NCI-H2196 treated with DMSO at 0.1 percent for 48 hours (cell line): ENCODE measurements at regions not wholly inside any gene's neighbourhood (a gene's known extent, or its start where the extent isn't known, plus 50 kb on each side); places are given as distances from the start of the nearest gene placed in this dataset.
"Not testable (repeated sequence)": the region's sequence is repeated elsewhere in the genome, so short reads cannot be mapped to it uniquely, and the experiment has no call there.

Experiments used
- DNase-seq: peaks from one replicate; lab custom pipeline; 2025; ENCODE audit not compliant: unreplicated experiment; lab: John Stamatoyannopoulos, UW

- no peak for DNase-seq
Observed at GRCh38 chr15:36438499-36438898, 140.9 kb upstream of the CDIN1 start.

GRCh38 chr15:36447373-36447772, 132.1 kb upstream of the CDIN1 start:
- no peak for DNase-seq

GRCh38 chr15:36448418-36448817, 131.0 kb upstream of the CDIN1 start:
- DNase-seq, result no peak

GRCh38 chr15:36449084-36449661, 130.3 kb upstream of the CDIN1 start:
- no peak for DNase-seq

GRCh38 chr15:36449662-36450145, 129.7 kb upstream of the CDIN1 start:
- no peak for DNase-seq

- not testable (repeated sequence) for DNase-seq
Observed at GRCh38 chr15:36454244-36454643, 125.2 kb upstream of the CDIN1 start.

- DNase-seq, result no peak
Observed at GRCh38 chr15:36458411-36458810, 121.0 kb upstream of the CDIN1 start.

GRCh38 chr15:36465304-36465703, 114.1 kb upstream of the CDIN1 start:
- no peak for DNase-seq

GRCh38 chr15:36468746-36469145, 110.7 kb upstream of the CDIN1 start:
- no peak for DNase-seq

- DNase-seq, result no peak
Observed at GRCh38 chr15:36469311-36469966, 110.0 kb upstream of the CDIN1 start.

GRCh38 chr15:36472672-36473071, 106.8 kb upstream of the CDIN1 start:
- DNase-seq, result no peak

- no peak for DNase-seq
Observed at GRCh38 chr15:36478561-36478960, 100.9 kb upstream of the CDIN1 start.

- no peak for DNase-seq
Observed at GRCh38 chr15:36479200-36479896, 100.1 kb upstream of the CDIN1 start.

- no peak for DNase-seq
Observed at GRCh38 chr15:36481156-36481555, 98.3 kb upstream of the CDIN1 start.

- DNase-seq, result no peak
Observed at GRCh38 chr15:36483409-36483808, 96.0 kb upstream of the CDIN1 start.

- no peak for DNase-seq
Observed at GRCh38 chr15:36484038-36484778, 95.2 kb upstream of the CDIN1 start.

- no peak for DNase-seq
Observed at GRCh38 chr15:36491912-36492311, 87.5 kb upstream of the CDIN1 start.

- DNase-seq, result no peak
Observed at GRCh38 chr15:36495456-36495991, 83.9 kb upstream of the CDIN1 start.

- no peak for DNase-seq
Observed at GRCh38 chr15:36497901-36498300, 81.5 kb upstream of the CDIN1 start.

- no peak for DNase-seq
Observed at GRCh38 chr15:36498401-36498800, 81.0 kb upstream of the CDIN1 start.

- no peak for DNase-seq
Observed at GRCh38 chr15:36498916-36499315, 80.5 kb upstream of the CDIN1 start.
